ENCODE measurements at regions not wholly inside any gene's neighbourhood (a gene's known extent, or its start where the extent isn't known, plus 50 kb on each side); places are given as distances from the start of the nearest gene placed in this dataset.

DNA sequence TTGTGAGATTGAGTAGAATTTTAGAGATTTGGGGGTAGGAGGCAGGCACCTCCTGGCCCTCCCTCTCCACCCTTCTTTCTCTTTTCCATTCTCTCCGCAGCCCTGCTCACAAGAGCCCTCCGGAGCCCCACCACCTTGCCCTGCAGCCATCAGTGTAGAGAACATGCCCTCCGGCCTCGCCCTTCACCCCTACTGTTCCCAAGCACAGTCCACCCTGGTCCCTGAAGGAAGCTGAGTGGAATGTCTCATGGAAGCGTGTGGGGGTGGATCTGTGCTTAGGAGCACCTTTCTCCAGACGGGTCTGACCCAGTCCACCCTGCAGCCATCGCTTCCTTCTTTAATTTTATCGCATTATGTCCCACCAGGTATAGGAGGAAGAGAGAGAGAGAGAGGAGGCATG is 267.1 kb downstream of the NSG2 start:
- DNase-seq, result no peak

DNA sequence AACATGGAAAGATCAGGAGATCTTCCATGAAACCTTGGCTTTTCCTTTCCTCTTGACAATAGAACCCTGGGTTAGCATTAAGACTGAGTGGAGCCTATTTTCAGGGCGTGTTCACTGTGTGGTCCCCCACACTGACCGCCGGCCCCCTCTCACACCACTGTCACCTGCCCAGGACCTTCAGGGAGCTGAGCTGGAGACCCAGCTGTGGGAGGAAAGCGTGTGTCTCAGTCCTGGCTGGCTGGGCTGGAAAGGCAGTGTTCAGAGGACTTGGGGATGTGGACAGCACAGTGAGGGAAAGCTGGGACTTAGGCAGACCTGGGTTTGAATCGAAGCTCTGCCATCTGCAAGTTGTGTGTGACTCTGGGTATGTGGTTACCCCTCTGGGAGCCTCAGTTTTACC is 268.1 kb downstream of the NSG2 start:
- DNase-seq, result no peak

DNA sequence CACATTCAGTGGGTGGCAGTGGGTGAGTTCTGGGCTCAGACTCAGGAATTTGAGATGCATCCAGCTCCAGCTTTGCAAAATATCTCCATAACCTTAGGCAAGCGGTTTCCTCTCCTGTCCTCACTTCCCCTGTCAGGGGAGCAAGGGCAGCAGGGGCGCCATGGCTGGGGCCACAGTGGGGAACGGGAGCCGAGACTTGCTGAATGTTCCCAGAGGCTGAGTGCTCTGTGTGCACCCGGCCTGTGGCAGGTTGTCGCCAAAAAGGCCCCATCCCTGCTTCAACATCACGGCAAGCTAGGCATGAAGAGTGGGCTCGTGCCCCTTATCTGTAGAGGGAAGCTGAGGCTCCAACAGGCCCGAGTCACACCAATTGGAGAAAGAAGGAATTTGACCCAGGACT is 268.8 kb downstream of the NSG2 start:
- DNase-seq, result no peak

DNA sequence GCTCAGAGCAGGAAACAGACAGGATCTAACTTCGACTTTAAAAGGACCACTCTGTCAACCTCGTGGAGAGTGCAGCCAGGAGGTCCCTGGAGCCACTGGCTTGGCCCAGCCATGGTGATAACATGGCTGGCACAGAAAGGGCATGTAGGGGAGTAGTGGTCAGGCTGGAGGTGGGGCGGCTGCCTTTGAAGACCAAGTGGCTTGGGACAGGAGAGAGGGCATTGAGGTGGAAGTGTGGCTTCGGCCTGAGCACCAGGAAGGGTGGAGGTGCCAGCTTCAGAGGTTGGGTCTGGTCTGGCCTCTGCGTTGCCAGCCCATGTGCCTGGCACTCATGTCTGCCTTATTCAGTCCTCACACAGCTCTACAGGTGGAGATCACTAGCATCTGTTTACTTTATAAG is 270.0 kb downstream of the NSG2 start:
- DNase-seq, result no peak

DNA sequence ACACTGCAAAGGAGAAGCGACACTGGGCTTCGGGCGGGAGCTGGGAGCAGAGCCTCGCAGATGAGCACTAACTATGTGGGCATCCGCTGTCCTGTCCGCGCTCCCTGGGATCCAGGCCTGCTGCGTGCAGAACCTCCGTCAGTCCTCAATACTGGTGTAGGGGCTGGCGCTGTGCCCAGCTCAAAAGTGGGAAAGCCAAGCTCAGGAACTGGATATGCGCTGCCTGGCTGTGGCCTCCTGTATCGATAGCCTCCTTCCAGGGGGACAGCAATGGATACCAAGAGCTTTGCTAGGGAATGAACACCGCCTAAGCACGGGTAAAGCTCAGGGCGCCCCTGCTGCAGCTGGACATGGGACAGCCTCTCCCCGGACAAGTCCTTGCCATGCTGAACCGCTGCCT is 270.4 kb downstream of the NSG2 start:
- no peak for DNase-seq

DNA sequence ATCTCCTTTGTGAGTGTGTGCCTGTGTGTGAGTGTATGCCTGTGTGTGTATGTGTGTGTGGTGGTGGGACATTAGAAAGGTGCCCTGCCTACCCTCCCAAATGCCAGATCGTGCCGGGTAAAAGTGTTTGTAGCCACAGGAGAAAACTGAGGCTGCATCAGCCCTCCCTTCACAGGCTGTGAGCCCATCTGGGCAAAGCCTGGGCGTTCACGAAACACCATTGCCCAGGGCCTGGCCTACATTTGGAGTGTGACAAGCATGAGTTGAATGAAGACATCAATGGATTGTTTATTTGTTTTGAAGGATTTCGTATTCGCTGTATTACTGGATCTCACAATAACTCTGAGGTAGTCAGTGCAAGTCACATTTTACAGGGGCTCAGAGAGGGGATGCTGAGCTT is 270.8 kb downstream of the NSG2 start:
- DNase-seq, result no peak

DNA sequence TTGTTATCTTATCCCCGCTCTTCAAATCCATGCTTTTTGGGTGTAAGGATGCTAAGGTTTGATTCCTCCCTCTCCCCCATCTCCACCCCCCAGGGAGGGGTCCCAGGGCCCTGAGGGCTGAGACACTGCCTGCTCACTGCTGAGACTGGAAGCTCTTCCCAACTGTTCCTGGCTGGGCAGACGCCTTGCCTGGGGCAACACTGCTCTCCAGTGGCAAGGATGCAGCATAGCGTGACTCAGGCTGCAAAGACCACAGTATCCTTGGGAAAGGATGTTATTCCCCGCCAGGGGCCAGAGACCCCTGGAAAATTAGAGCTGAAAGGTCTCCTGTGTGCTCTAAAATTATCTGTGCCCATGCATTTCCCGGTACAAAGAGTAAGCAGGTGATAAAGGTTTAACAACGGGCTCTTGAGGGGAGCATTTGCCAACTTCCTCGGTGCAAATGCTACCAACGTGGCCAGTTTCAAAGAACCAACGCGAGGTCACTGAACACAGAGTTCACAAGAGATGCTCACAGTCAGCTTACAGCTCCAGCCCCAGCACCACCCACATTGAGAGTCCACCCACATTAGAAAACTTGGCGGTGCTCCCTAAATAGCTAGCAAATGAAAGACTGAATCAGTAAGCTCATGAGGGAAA is 271.9 kb downstream of the NSG2 start:
- DNase-seq, result no peak

DNA sequence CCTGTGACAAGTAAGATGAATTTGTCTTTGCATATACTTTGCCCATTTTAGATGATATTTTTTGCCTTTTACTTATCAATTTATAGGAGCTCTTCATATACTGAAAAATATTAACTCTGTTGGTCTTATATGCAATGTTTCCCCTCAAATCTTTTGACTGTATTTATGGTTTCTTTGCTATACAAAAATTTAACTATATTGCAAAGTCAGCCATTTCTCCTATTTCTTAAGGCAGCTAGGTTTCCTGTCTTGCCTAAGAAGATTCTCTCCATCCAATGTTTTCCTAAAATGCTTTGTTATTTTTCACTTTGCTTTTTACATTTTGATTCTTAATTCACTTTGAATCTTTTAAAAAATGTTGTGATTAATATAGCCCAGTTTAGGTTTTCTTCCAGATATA is 273.1 kb downstream of the NSG2 start:
- DNase-seq, result no peak

DNA sequence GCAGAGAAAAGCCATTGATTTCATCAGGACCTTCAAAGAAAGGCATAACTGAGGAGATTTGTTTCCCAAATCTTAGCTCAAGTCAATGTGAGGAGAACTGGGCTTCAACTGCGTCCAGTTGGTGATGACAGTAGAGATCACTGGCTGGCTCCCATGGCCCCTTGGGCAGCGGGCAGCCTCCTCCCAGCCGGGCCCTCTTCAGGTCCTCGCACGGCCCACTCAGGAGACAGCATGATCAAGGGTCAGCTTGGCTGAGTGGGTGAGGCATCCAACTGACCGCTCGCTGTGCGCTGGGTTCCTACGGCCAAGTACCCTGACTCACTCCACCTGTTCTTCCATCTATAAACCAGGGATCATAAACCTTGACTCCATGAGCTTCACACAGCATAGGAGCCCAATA is 274.0 kb downstream of the NSG2 start:
- DNase-seq, result no peak

DNA sequence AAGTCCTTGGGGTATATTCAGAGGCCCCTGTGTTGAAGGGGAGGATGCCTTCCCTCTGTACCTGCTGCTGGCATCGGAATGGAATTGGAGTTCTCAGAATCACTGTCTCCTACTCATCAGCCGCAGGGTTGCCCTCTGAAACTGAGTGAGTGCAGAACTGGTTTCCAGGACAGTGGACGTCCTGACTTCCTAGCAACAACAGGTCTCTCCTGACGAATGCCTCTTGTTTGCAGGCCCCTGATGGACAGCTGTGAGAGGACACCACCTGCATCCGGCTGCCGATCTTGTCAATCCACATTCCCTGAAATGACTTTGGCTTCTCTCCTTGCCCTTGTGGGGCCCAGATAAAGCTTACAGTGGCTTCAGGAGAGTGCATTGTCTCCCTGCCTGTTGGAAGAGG is 274.5 kb downstream of the NSG2 start:
- no peak for DNase-seq

DNA sequence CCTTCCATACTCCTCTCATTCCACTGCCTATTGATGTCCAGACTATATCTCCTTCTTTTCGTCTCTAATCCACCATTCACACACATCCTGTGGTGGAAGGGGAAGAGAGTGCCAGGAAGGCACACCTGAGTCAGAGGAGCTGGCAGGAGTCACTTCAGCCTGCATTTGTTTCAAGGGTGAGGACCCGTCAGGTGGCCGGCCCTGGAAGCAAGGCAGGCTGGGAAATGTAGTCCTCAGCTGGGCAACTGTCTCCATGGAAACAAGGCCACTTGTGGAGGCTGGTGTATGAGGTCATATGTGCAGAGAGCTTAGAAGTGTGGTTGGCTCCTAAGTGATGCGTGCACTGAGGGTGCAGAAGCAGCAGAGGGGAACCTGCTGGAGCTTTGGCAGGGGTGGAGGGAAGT is 278.4 kb downstream of the NSG2 start:
- DNase-seq, result no peak

DNA sequence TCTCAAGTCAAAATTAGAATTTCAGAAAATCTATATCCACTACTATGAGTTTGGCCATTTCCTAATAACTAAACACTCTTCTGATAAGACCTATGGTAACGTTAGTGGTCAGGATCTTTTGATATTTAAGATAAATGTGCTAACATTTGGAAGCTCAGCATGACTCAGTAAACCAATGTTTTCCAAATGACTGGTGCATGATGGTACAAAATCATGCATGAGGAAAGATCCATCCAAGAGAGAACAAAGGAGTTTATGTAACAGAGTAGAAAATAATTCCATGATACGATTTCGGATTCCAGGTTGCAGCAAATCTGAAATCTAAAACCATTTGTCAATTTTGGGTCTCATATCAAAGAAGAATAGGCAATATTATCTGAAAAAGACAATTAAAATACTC is 279.2 kb downstream of the NSG2 start:
- no peak for DNase-seq

DNA sequence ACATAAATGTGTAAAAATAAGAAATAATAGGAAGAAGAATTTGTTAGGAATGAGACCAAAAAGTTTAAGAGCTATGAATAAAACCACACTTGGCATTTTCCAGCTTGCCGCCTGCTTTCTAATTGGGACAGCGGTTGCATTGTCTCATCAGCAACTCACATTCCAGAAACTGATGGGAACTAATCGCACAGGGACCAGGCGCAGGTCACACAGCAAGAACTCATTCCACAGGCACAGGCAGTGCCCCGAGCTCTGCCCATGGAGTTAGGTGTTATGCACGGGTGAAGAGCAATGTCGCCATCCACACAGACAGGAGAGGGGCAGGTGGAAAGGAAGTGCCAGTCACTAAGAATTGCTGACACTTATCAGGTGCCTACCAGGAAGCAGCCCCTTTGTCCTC is 279.9 kb downstream of the NSG2 start:
- DNase-seq, result no peak

DNA sequence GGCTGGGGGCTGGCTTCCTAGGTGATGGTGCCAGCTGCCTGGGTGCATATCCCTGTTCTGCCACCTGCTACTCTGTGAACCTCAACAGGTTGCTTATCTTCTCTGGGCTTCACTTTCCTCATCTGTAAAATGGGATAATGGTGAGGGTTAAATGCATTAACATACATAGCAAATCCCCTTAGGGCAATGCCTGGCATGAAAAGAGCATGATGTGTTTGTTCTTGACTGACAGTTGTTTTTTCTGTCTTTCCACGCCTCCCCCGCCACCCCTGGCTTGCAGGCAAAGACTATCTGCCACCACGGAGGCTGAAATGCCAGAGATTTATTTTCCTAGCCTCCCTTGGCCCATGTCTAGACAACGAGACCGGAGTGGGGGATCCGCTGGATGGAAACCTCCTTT is 280.5 kb downstream of the NSG2 start:
- no peak for DNase-seq

DNA sequence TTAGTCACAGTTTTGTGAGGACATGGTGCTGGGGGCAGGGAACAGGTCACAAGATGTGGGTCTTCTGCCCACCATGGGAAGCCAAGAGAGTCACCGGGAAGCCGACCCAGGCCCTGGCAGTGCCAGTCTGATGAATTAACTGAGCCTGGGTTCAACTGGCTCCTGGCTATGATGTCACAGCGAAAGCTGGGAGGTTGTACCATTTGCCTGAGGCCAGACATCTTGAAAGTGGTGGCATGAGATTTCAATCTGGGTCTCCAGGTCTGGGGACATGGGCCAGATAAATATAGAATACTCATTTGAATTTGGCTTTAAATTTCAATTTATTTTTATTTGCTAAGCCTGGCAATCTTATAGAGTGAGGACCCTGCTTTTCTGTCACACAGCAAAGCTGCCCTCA is 280.9 kb downstream of the NSG2 start:
- no peak for DNase-seq

DNA sequence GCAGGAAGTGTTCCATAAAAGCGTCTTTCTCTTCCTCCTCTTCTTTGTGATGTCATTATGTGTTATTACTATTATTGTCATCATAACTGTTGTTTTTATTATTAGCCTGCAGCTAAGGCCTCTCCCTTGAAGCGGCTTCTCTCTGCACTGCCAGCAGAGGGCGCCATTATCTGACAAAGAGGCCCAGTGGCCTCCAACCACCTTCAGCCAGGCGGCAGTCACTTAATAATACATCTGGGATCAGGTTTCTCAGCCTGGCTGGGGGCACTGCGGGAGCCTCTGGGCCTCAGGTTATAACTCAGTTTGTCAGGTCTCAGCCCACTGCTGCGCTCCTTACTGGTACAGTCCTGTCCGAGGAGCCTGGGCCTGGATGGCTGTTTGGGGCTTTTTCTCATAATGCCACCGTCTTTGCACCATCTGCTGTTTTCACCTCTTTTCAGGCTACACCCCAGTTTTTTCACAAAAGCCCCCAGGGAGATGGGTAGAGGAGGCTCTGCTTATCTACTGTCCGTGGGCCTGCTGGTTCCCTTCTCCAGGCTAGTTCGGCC is 281.9 kb downstream of the NSG2 start:
- DNase-seq, result peak; percentile 25

DNA sequence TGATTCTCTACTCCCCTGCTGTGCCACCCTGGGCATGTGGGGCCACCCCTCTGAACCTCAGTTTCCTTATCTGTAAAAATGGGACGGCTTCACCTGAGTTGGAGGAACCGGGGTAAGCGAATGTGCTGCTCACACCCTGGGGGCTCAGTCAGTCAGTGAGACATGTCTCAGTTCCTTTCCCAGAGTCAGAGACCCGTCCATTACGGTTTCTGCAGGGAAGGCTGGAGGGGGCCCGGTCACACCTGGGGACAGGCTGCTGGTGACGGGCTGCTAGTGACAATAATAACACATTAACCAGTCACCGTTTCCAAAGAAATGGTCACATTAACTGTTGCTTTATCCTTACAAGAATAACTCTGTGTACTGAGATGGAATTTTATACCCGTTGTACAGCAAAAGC is 282.4 kb downstream of the NSG2 start:
- no peak for DNase-seq

DNA sequence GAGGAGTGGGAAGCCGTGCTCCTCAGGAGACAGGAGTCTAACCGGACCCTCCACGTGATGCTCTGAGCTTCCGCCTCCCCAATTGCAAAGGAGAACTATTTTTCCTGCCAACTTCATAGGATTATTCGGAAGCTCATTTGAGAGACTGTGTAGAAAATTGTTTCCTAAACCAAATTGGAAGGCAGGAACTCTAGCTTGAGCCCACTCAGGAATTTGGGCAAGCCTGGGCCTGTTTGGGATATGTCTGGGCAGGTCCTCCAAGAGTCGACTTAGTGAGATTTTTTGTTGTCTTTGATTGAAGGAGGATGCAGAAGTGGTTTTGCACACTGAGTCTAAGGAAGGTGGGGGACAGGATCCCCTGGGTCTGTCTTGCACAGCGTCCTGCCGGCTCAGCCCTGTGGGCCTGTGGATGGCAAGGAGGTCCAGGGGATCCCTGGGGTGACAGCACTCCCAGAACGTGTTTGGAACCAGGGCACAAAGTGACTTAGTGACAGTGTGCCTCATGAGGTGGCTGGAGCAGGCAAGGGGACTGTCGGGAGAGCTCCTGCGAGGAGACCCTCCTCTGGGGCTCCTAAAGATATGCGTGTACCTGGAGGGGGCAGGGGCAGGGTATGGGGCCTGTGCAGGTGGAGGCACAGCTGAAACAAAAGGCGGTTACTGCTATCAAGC is 283.3 kb downstream of the NSG2 start:
- DNase-seq, result no peak

DNA sequence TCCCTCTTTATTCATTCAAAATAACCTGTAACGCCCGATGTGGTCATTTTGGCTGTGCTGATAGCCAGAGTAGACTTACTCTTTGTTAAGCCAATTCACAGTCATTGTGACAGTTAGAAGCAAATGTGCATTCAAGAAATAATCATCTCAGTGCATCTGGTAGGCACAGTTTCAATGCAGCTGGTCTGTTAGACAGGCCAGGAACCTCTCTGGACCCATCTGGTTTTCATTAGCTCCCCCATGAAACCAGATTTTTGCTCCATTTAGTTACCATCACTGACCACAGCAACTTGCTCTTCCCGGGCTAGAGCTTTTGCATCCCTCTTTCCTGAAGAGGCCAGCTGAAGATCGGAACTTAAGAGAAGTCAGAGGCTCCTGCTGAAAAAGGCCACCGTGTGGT is 284.2 kb downstream of the NSG2 start:
- DNase-seq, result no peak

DNA sequence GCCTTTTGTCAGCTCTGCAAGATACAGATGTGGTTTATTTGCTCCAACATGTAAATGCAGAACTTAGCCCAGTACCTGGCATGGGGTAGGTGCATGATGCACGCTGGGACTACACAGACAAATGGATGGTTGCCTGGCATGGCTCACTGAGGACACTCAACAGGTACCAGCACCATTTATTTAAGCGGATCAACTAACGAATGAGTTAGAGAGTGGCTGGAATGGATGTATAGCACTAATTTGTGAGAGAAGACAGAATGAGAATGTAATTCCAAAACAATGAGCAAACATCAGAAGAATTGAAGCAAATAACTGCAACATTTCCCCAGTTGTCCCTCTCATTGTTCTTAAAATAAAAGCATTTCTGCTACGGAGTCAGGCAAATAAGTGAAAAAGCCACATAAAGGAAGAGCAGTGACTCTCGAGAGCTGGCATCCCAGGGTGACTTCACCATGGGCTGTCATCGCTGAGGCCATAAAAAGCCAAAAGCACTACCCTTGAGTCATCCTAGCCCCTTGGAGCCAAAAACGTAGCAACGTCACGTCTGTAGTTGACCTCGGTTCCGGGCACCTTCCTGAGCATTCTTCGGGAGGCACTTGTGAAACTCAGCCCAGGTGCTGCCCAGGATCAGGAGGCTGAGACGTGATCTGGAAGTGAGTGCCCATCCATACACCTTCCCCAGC is 290.3 kb downstream of the NSG2 start:
- DNase-seq, result no peak

DNA sequence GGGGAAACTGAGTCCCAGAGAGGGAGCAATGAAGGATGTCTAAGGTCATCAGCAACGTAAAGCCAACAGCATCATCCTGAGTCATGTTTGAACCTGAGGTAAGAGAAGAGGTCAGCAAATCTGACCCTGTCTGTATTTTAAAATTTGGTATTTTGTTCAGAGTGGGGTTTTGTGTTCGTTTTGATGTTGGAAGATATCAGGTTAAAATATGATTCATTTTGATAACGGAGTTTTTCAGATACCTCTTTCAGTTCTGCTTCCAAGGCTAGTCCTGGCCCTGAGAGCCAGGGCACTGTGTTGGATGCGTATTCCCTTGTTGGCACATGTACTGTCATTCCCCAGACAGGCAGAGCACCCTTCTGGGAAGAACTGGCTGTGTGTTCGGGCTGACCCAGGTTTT is 291.0 kb downstream of the NSG2 start:
- DNase-seq, result no peak

DNA sequence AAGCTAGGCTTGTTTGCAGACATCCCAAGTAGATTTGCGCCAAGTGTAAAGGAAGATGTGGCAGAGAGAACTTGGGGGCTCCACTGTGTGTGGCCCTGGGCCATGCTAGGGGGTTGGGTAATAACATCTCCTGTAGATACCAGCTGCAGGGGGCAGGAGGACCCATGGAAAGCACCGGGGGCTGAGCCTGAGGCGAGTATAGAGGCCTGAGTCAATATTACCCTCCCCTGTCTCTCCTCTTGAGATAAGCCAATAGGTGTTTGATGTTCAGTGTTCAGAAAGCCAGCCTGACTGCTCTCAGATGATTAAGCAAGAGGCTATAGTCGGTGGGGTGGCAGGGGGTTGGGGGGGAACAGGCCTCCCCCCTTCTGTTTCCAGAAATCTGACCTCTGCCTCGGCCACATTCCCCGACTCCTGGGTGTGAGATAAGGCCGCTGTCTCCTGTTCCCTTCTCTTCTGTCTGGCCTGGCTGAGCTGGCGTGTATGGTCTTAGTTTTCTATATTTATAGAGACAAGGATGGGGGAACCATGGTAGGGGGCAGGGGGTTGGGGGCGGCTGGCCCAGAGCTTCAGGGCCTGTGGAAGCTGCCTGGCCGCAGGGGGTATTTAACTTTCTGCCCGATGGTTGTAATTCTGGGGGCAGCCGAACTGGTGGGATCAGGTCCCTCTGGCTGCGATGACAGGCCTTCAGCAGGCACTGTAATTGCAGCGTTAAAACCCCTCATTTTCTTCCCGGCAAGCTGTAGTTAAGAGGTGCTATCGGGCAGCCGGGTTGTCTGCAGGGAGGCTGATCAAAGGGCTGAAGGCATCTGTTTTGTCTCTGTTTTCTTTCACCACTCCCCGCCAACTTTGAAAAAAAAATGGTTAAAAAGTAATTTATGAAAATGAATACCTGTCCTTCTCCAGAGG is 292.0 kb downstream of the NSG2 start:
- no peak for DNase-seq
